ENCODE measurements at regions not wholly inside any gene's neighbourhood (a gene's known extent, or its start where the extent isn't known, plus 50 kb on each side); places are given as distances from the start of the nearest gene placed in this dataset.

- no peaks in the 10 kb centered on the region for H4K20me1 ChIP-seq (ENCODE audit: insufficient read depth)
- no peaks in the 10 kb centered on the region for H3K36me3 ChIP-seq (ENCODE audit: insufficient read depth, low read length)
- no peak overlapping the region for H3K4me3 ChIP-seq (ENCODE audit: low read length)
- no peak overlapping the region for H2AFZ ChIP-seq (ENCODE audit: low read depth, low read length)
- no peaks in the 10 kb centered on the region for H3F3A ChIP-seq (ENCODE audit: insufficient read depth, low read length, poor library complexity, severe bottlenecking)
- no peaks in the 10 kb centered on the region for H3K9me3 ChIP-seq (ENCODE audit: low read length)
- no peaks in the 10 kb centered on the region for H3K79me2 ChIP-seq (replicated peaks; ENCODE audit: insufficient read depth, low read length)
- TF ChIP-seq TAF1 (IDR thresholded peaks at IDR 0.05; ENCODE audit: low read depth) (no peak), SMC3 (conservative IDR thresholded peaks at IDR 0.05; ENCODE audit: poor library complexity) (no peak), RAD21 (conservative IDR thresholded peaks at IDR 0.05) (no peak), REST (IDR thresholded peaks at IDR 0.05; ENCODE audit: borderline replicate concordance) (no peak)
- TF ChIP-seq, protein P1, sequence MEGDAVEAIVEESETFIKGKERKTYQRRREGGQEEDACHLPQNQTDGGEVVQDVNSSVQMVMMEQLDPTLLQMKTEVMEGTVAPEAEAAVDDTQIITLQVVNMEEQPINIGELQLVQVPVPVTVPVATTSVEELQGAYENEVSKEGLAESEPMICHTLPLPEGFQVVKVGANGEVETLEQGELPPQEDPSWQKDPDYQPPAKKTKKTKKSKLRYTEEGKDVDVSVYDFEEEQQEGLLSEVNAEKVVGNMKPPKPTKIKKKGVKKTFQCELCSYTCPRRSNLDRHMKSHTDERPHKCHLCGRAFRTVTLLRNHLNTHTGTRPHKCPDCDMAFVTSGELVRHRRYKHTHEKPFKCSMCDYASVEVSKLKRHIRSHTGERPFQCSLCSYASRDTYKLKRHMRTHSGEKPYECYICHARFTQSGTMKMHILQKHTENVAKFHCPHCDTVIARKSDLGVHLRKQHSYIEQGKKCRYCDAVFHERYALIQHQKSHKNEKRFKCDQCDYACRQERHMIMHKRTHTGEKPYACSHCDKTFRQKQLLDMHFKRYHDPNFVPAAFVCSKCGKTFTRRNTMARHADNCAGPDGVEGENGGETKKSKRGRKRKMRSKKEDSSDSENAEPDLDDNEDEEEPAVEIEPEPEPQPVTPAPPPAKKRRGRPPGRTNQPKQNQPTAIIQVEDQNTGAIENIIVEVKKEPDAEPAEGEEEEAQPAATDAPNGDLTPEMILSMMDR (IDR thresholded peaks at IDR 0.05; ENCODE audit: poor library complexity, severe bottlenecking) = no peak
- H3K9ac ChIP-seq (ENCODE audit: low read length) = no peak overlapping the region
- H3K4me2 ChIP-seq (ENCODE audit: low read length) = no peak overlapping the region
- H3K9me2 ChIP-seq (ENCODE audit: insufficient read depth, low read length) = no peaks in the 10 kb centered on the region
- peaks cover 8% of the 10 kb centered on the region for H3K27me3 ChIP-seq (ENCODE audit: insufficient read depth, low read depth, low read length)
- no peak overlapping the region for H3K27ac ChIP-seq (ENCODE audit: low read length)
Measured at GRCh38 chr20:21574443-21574842, 60.6 kb upstream of the NKX2-2 start.

GRCh38 chr20:21573259-21573658 lies 59.4 kb upstream of the NKX2-2 start:
- Histone ChIP-seq H3K36me3 (ENCODE audit: insufficient read depth, low read length) (no peaks in the 10 kb centered on the region), H3K9me3 (ENCODE audit: low read length) (no peaks in the 10 kb centered on the region), H3F3A (ENCODE audit: insufficient read depth, low read length, poor library complexity, severe bottlenecking) (no peaks in the 10 kb centered on the region), H2AFZ (ENCODE audit: low read depth, low read length) (no peak overlapping the region), H3K27me3 (ENCODE audit: insufficient read depth, low read depth, low read length) (peaks cover 8% of the 10 kb centered on the region), H3K79me2 (replicated peaks; ENCODE audit: insufficient read depth, low read length) (no peaks in the 10 kb centered on the region), H3K9me2 (ENCODE audit: insufficient read depth, low read length) (no peaks in the 10 kb centered on the region), H3K27ac (ENCODE audit: low read length) (no peak overlapping the region), H3K9ac (ENCODE audit: low read length) (no peak overlapping the region), H4K20me1 (ENCODE audit: insufficient read depth) (no peaks in the 10 kb centered on the region), H3K4me3 (ENCODE audit: low read length) (no peak overlapping the region), H3K4me2 (ENCODE audit: low read length) (no peak overlapping the region)
- no peak for TF ChIP-seq MXI1 (conservative IDR thresholded peaks at IDR 0.05; ENCODE audit: poor library complexity, severe bottlenecking)
- TF ChIP-seq, protein P1 (IDR thresholded peaks at IDR 0.05; ENCODE audit: poor library complexity, severe bottlenecking) = no peak
- no peak for TF ChIP-seq RAD21 (conservative IDR thresholded peaks at IDR 0.05)
- no peak for TF ChIP-seq TAF1 (IDR thresholded peaks at IDR 0.05; ENCODE audit: low read depth)
- TF ChIP-seq EZH2 (IDR thresholded peaks at IDR 0.05; ENCODE audit: borderline replicate concordance, insufficient read depth, low read length, poor library complexity, severe bottlenecking) = no peak
- TF ChIP-seq EP300 (conservative IDR thresholded peaks at IDR 0.05; ENCODE audit: poor library complexity, severe bottlenecking) = no peak

Data from neural cell (in vitro differentiated cells).